ENCODE measurements at regions not wholly inside any gene's neighbourhood (a gene's known extent, or its start where the extent isn't known, plus 50 kb on each side); places are given as distances from the start of the nearest gene placed in this dataset.

DNA sequence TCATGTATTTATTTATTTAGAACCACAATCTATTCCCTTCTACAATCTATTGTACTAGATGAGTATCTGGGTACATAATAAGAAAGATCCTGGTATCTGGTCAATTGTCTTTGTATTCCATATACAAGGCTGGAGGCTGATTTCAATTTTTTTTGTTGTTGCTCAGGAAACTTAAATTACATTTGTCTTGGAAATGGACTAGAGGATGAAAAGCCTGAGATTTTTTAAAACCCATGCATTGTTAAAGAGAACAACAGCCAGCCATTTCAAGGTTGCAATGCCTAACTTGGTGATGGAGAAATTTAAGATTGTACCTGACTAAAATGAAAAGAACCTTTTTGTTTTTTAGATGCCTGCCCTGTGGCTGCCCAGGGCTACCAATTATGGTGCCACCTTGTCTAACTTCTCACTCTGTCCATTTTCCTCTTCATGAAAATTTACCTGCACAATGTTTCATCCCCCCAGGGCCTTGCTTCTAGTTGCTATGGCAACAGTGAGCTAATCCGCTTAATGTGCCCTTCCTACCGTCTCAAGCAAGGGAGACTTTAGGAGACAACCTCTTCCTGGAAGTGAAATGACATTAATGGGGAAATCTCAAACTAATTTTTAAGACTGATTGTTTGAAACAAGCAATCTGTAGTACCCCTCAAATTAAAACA, 203.7 kb upstream of the PHYHIPL start:
- TF ChIP-seq, protein P1, sequence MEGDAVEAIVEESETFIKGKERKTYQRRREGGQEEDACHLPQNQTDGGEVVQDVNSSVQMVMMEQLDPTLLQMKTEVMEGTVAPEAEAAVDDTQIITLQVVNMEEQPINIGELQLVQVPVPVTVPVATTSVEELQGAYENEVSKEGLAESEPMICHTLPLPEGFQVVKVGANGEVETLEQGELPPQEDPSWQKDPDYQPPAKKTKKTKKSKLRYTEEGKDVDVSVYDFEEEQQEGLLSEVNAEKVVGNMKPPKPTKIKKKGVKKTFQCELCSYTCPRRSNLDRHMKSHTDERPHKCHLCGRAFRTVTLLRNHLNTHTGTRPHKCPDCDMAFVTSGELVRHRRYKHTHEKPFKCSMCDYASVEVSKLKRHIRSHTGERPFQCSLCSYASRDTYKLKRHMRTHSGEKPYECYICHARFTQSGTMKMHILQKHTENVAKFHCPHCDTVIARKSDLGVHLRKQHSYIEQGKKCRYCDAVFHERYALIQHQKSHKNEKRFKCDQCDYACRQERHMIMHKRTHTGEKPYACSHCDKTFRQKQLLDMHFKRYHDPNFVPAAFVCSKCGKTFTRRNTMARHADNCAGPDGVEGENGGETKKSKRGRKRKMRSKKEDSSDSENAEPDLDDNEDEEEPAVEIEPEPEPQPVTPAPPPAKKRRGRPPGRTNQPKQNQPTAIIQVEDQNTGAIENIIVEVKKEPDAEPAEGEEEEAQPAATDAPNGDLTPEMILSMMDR (IDR thresholded peaks at IDR 0.05): no peak
- no peak for TF ChIP-seq POLR2A (IDR thresholded peaks at IDR 0.05)

Measured in heart left ventricle (tissue), 13 donors.